GM12891 (cell line): ENCODE measurements at regions not wholly inside any gene's neighbourhood (a gene's known extent, or its start where the extent isn't known, plus 50 kb on each side); places are given as distances from the start of the nearest gene placed in this dataset.

Experiments used
- POLR2A ChIP-seq: IDR thresholded peaks from 2 replicates; pipeline ENCODE4 v1.6.1; 2011; ENCODE audit warnings: low read depth, low read length, control low read depth
- POLR2AphosphoS5 ChIP-seq: IDR thresholded peaks from 2 replicates; pipeline ENCODE4 v1.6.1; 2011; ENCODE audit warnings: low read depth, low read length, control low read depth
- TAF1 ChIP-seq: IDR thresholded peaks from 2 replicates; pipeline ENCODE4 v1.6.1; 2011; ENCODE audit warnings: low read depth, low read length, control low read depth

- no peak for TF ChIP-seq POLR2A
- no peak for TF ChIP-seq POLR2AphosphoS5
- TF ChIP-seq TAF1, result no peak
These were observed 192.6 kb downstream of the TTC6 start for GRCh38 chr14:37787879-37788494.
